RWPE2 (cell line): ENCODE measurements at regions not wholly inside any gene's neighbourhood (a gene's known extent, or its start where the extent isn't known, plus 50 kb on each side); places are given as distances from the start of the nearest gene placed in this dataset.

Experiments used
- ATAC-seq: fragments of 200-7000 bp; cut with Tn5 transposase; 3 replicates; pipeline ENCODE4 v1.9.1; 2021; ENCODE audit warnings: low read depth
- DNase-seq: peaks from one replicate; pipeline ENCODE4 v3.0.0-alpha.2; 2020; ENCODE audit warnings: low spot score
- H3K27ac ChIP-seq: fragments of 450-650 bp; 2 replicates; pipeline ENCODE4 v1.5.1; 2017; ENCODE audit warnings: mild to moderate bottlenecking; ENCODE audit not compliant: poor library complexity, severe bottlenecking
- H3K27me3 ChIP-seq: fragments of 250-450 bp; sonication (Bioruptor Pico); 2 replicates; pipeline ENCODE4 v1.5.1; 2021; ENCODE audit warnings: mild to moderate bottlenecking, moderate library complexity; ENCODE audit not compliant: insufficient read depth, poor library complexity, severe bottlenecking
- H3K36me3 ChIP-seq: fragments of 250-450 bp; sonication (Bioruptor Pico); 2 replicates; pipeline ENCODE4 v1.5.1; 2020; ENCODE audit warnings: low read depth, mild to moderate bottlenecking, moderate library complexity
- H3K4me1 ChIP-seq: fragments of 250-450 bp; sonication (Bioruptor Pico); 2 replicates; pipeline ENCODE4 v1.5.1; 2021; ENCODE audit warnings: mild to moderate bottlenecking, moderate library complexity; ENCODE audit not compliant: insufficient read depth, poor library complexity, severe bottlenecking
- H3K4me3 ChIP-seq: fragments of 250-450 bp; sonication (Bioruptor Pico); 2 replicates; pipeline ENCODE4 v1.5.1; 2021; ENCODE audit warnings: mild to moderate bottlenecking, moderate library complexity; ENCODE audit not compliant: severe bottlenecking
- H3K9me3 ChIP-seq: fragments of 250-450 bp; sonication (Bioruptor Pico); 2 replicates; pipeline ENCODE4 v1.5.1; 2021; ENCODE audit warnings: mild to moderate bottlenecking, moderate library complexity; ENCODE audit not compliant: severe bottlenecking
- CTCF ChIP-seq: fragments of 450-650 bp; IDR thresholded peaks from one replicate; pipeline ENCODE4 v1.5.1; 2017; ENCODE audit warnings: mild to moderate bottlenecking, moderate library complexity; ENCODE audit not compliant: poor library complexity, severe bottlenecking

DNA sequence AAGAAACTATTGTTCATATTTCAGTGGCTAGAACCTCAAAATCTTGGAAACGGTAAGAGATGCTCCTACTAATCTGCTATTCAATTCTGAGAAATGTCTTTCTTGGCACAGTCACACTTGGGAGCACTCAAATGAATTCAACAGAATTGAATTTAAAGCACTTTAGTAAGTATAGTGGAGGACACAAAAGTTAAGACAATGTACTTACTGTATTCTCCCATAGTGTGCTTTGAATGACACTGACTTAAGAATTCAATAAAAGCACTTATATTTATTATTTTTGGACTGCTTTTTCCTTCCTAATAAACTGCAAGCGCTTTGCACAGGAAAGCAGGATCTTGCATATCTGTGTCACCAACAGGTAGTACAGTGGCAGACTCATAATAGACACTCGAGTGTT lies 156.1 kb upstream of the RIMS1 start:
- no peaks in the 10 kb centered on the region for H3K4me1 ChIP-seq
- H3K36me3 ChIP-seq = no peaks in the 10 kb centered on the region
- no peak overlapping the region for H3K4me3 ChIP-seq
- no peak for ATAC-seq
- no peak for TF ChIP-seq CTCF
- no peak for DNase-seq
- H3K27me3 ChIP-seq = peaks cover 8% of the 10 kb centered on the region
- H3K27ac ChIP-seq = no peak overlapping the region
- no peaks in the 10 kb centered on the region for H3K9me3 ChIP-seq

DNA sequence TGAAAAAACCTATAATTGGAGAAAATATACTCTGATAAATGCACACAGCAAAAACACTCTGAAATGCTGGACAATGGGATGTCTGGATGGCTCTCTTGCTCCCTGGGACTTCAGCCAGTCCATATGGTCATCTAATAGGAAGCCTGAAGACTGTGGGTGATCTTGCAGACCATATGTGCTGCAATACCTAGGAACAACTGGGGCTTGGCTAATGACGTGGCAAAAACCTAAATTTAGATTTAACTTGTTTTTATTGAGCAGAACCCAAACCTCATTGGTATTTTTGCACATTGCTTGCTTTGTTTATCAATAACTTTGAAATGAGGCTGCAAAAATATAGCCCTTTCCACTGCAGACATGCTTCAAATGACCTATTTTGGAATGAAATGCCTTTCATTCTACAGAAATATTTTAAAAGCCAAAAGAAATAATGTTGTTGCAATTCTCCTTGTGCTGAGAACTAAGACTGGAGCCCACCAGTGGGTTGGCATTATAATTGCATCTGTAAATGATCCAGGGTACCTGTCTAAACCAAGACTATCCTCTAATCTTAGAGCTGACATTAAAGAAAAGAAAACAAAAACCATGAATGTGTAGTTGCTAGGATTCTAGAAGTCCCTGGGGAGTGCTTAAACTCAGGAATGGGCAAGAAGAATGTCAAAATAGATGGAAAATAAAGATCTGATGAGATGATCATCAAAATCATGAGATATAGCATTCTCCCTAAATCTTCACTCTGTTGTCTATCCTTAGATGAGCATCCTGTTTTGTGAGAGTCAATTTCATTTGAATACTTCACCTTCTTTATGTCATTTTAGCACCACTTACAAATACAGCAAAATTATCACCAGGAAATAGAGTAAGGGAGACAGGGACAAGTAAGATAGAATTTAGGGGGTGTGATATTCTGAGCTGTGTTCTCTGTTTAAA lies 152.1 kb upstream of the RIMS1 start:
- TF ChIP-seq CTCF = no peak
- ATAC-seq = no peak

GRCh38 chr6:71737953-71738352 lies 148.4 kb upstream of the RIMS1 start:
- ATAC-seq = no peak
- TF ChIP-seq CTCF = no peak

More for the DNA sequence above, 152.1 kb upstream of the RIMS1 start:
- Histone ChIP-seq H3K27ac (no peak overlapping the region), H3K4me3 (no peak overlapping the region), H3K36me3 (no peaks in the 10 kb centered on the region), H3K27me3 (peaks cover 8% of the 10 kb centered on the region), H3K4me1 (no peaks in the 10 kb centered on the region), H3K9me3 (no peaks in the 10 kb centered on the region)
- no peak for DNase-seq

DNA sequence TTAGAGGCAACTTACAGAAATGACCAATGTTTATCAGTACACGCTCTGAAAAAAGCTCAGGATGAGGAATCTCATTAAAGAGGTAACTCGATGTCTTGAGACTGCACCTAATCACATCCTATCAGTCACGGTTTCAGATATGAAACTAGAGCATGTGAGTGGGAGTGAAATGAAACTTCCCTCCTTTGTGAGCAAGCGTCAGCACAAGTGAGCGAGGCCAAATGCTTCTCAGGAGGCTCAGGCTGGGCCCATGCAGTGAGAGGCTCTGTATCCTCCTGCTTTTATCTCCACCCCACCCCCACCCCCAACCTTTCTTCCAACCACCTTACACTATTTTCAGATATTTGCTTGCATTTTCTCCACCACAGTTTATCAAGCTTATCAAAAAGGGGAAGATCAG lies 140.8 kb upstream of the RIMS1 start:
- no peak for ATAC-seq
- no peaks in the 10 kb centered on the region for H3K9me3 ChIP-seq
- H3K27ac ChIP-seq = no peak overlapping the region
- H3K27me3 ChIP-seq = peaks cover 7% of the 10 kb centered on the region
- DNase-seq = no peak
- no peaks in the 10 kb centered on the region for H3K4me1 ChIP-seq
- no peaks in the 10 kb centered on the region for H3K36me3 ChIP-seq
- no peak overlapping the region for H3K4me3 ChIP-seq
- TF ChIP-seq CTCF = no peak

More at GRCh38 chr6:71737953-71738352, 148.4 kb upstream of the RIMS1 start:
- Histone ChIP-seq H3K4me3 (no peak overlapping the region), H3K9me3 (no peaks in the 10 kb centered on the region), H3K27ac (no peak overlapping the region), H3K36me3 (no peaks in the 10 kb centered on the region), H3K27me3 (peaks cover 15% of the 10 kb centered on the region), H3K4me1 (no peaks in the 10 kb centered on the region)
- no peak for DNase-seq

GRCh38 chr6:71766146-71766760 lies 120.1 kb upstream of the RIMS1 start:
- Histone ChIP-seq H3K9me3 (no peaks in the 10 kb centered on the region), H3K27ac (no peak overlapping the region), H3K4me3 (no peak overlapping the region), H3K36me3 (no peaks in the 10 kb centered on the region), H3K27me3 (peaks cover 43% of the 10 kb centered on the region), H3K4me1 (no peaks in the 10 kb centered on the region)
- no peak for DNase-seq
- ATAC-seq = no peak
- no peak for TF ChIP-seq CTCF
